SH-SY5Y (cell line): ENCODE measurements at regions not wholly inside any gene's neighbourhood (a gene's known extent, or its start where the extent isn't known, plus 50 kb on each side); places are given as distances from the start of the nearest gene placed in this dataset.

Experiments
- GATA2 ChIP-seq: IDR thresholded peaks from 2 replicates; pipeline ENCODE4 v1.6.1; 2011; ENCODE audit warnings: mild to moderate bottlenecking, low read depth, low read length
- GATA3 ChIP-seq: IDR thresholded peaks from 2 replicates; pipeline ENCODE4 v1.6.1; 2011; ENCODE audit warnings: low read depth, mild to moderate bottlenecking, low read length, moderate library complexity

- no peak for TF ChIP-seq GATA2
- TF ChIP-seq GATA3, result no peak
These were observed 186.2 kb upstream of the LYZL1 start for GRCh38 chr10:29102636-29103035.
